ENCODE measurements at regions not wholly inside any gene's neighbourhood (a gene's known extent, or its start where the extent isn't known, plus 50 kb on each side); places are given as distances from the start of the nearest gene placed in this dataset.

DNA sequence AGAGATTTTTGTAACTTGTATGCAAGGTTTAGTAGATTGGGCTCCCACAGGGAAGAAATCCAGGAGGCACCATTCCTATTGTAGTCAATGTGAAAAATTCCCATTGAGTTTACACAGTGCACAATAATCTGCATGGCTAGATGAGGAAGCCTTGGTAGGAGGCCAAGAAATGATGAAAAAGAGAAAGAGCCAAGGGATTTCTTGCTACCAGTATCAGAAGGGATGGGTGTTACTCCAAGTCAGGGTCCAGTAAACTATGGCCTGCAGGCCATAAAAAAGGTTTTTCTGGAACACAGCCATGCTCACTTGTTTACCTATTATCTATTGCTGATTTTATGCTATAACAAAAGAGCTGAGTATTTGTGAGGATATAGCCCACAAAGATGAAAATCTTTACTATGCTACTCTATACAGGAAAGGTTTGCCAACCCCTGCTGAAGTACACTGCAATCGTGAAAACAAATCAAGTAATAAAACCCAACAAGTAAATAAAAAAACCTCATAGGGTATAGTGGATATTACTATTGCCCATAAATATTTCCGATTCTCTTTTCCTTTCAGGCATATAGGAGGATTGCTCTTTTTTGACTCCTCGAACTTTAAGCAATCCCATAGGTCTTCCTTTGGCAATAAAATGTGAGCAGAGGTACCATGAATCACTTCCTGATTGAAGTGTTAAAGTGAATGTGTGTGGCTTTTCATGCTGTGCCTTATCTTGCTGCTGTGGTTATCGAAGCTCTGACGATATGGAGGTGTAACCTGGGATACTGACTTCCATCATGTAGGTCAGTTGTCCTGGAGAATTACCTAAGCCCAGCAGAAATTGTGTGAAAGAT is 256.3 kb upstream of the MAGI2 start:
- intact Hi-C loops (cut with micrococcal nuclease; ENCODE audit: unreplicated experiment) = no loop called here
- BruUV-seq (replicated peaks) = no TSS peak
- H3K4me3 ChIP-seq = no peak overlapping the region
- TF ChIP-seq EZH2 (IDR thresholded peaks at IDR 0.05; ENCODE audit: low read depth) = no peak
- TF ChIP-seq, protein P1, sequence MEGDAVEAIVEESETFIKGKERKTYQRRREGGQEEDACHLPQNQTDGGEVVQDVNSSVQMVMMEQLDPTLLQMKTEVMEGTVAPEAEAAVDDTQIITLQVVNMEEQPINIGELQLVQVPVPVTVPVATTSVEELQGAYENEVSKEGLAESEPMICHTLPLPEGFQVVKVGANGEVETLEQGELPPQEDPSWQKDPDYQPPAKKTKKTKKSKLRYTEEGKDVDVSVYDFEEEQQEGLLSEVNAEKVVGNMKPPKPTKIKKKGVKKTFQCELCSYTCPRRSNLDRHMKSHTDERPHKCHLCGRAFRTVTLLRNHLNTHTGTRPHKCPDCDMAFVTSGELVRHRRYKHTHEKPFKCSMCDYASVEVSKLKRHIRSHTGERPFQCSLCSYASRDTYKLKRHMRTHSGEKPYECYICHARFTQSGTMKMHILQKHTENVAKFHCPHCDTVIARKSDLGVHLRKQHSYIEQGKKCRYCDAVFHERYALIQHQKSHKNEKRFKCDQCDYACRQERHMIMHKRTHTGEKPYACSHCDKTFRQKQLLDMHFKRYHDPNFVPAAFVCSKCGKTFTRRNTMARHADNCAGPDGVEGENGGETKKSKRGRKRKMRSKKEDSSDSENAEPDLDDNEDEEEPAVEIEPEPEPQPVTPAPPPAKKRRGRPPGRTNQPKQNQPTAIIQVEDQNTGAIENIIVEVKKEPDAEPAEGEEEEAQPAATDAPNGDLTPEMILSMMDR (conservative IDR thresholded peaks at IDR 0.05) = no peak
- H3K27me3 ChIP-seq (ENCODE audit: insufficient read depth, low read depth) = no peaks in the 10 kb centered on the region
- no peaks in the 10 kb centered on the region for H3K36me3 ChIP-seq (ENCODE audit: low read depth)
- no peak overlapping the region for H3K27ac ChIP-seq
- no peak overlapping the region for H3K4me2 ChIP-seq
- CTCF ChIA-PET = no interaction called here
- H4K20me1 ChIP-seq (ENCODE audit: insufficient read depth) = no peaks in the 10 kb centered on the region
- no peaks in the 10 kb centered on the region; the same call in 1 of the 2 replicates for H3K9me3 ChIP-seq (ENCODE audit: insufficient read depth, low read depth)
- H3K79me2 ChIP-seq (ENCODE audit: low read depth) = no peaks in the 10 kb centered on the region
- H3F3A ChIP-seq (ENCODE audit: insufficient read depth, low read depth) = no peaks in the 10 kb centered on the region
- no peaks in the 10 kb centered on the region for H3K4me1 ChIP-seq (replicated peaks; ENCODE audit: insufficient read depth)
- H3K9me2 ChIP-seq (ENCODE audit: insufficient read depth) = no peaks in the 10 kb centered on the region
- no peak overlapping the region for H2AFZ ChIP-seq
- peak in 1 of 2 experiments; percentile 35 for DNase-seq
- POLR2A ChIA-PET (ENCODE audit: unreplicated experiment) = no interaction called here

DNA sequence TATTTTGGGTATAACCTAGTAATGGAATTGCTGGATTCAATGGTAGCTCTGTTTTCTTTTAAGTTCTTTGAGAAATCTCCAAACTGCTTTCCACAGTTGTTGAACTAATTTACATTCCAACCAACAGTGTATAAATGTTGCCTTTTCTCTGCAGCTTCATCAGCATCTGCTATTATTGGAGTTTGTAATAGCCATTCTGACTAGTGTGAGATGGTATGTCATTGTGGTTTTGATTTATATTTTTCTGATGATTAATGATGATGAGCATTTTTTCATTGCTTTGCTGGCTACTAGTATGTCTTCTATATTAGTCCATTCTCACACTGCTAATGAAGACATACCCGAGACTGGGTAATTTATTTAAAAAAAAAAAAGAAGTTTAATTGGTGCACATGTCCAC is 248.6 kb upstream of the MAGI2 start:
- Histone ChIP-seq H3F3A (ENCODE audit: insufficient read depth, low read depth) (no peaks in the 10 kb centered on the region), H3K27ac (no peak overlapping the region), H3K4me1 (replicated peaks; ENCODE audit: insufficient read depth) (no peaks in the 10 kb centered on the region), H3K9me2 (ENCODE audit: insufficient read depth) (no peaks in the 10 kb centered on the region), H3K9me3 (ENCODE audit: insufficient read depth, low read depth) (peaks cover 3% of the 10 kb centered on the region; the same call in 1 of the 2 replicates), H3K79me2 (ENCODE audit: low read depth) (no peaks in the 10 kb centered on the region), H3K36me3 (ENCODE audit: low read depth) (no peaks in the 10 kb centered on the region), H3K4me3 (no peak overlapping the region), H4K20me1 (ENCODE audit: insufficient read depth) (no peaks in the 10 kb centered on the region), H3K4me2 (no peak overlapping the region), H3K27me3 (ENCODE audit: insufficient read depth, low read depth) (no peaks in the 10 kb centered on the region), H2AFZ (no peak overlapping the region)
- no peak for DNase-seq
- POLR2A ChIA-PET (ENCODE audit: unreplicated experiment) = no interaction called here
- BruUV-seq (replicated peaks) = no TSS peak
- intact Hi-C loops (cut with micrococcal nuclease; ENCODE audit: unreplicated experiment) = no loop called here
- TF ChIP-seq, protein P1 (conservative IDR thresholded peaks at IDR 0.05) = no peak
- TF ChIP-seq EZH2 (IDR thresholded peaks at IDR 0.05; ENCODE audit: low read depth) = no peak
- CTCF ChIA-PET = no interaction called here

DNA sequence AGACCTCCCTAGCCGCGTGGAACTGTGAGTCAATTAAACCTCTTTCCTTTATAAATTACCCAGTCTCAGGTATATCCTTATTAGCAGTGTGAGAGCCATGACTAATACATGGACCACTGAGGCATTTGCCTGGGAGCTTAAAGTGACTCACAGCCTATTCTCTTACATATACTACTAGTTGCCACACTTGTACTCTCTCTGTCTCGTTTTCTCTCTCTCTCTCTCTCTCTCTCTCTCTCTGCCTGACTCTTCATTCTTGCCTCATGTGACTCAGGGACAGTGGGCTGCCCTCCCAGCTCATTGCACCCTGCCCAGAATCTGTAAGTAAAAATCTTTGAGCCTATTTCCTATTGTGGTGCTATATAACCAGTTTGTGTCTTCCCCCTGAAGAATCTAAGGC is 238.5 kb upstream of the MAGI2 start:
- CTCF ChIA-PET = no interaction called here
- H3K27me3 ChIP-seq (ENCODE audit: insufficient read depth, low read depth) = no peaks in the 10 kb centered on the region
- H3K36me3 ChIP-seq (ENCODE audit: low read depth) = no peaks in the 10 kb centered on the region
- H3K4me2 ChIP-seq = no peak overlapping the region
- H3K9me3 ChIP-seq (ENCODE audit: insufficient read depth, low read depth) = no peaks in the 10 kb centered on the region
- no peak overlapping the region for H2AFZ ChIP-seq
- no peak for DNase-seq
- intact Hi-C loops (cut with micrococcal nuclease; ENCODE audit: unreplicated experiment) = no loop called here
- H4K20me1 ChIP-seq (ENCODE audit: insufficient read depth) = no peaks in the 10 kb centered on the region; the same call in 1 of the 2 replicates
- H3K4me1 ChIP-seq (replicated peaks; ENCODE audit: insufficient read depth) = no peaks in the 10 kb centered on the region
- H3K4me3 ChIP-seq = no peak overlapping the region
- POLR2A ChIA-PET (ENCODE audit: unreplicated experiment) = interaction anchor here (0.6 kb wide), 1 partner anchor 1141 kb away, joined by 8 read pairs; no protein-coding TSS in a partner anchor
- no peaks in the 10 kb centered on the region for H3K79me2 ChIP-seq (ENCODE audit: low read depth)
- no peaks in the 10 kb centered on the region for H3K9me2 ChIP-seq (ENCODE audit: insufficient read depth)
- H3F3A ChIP-seq (ENCODE audit: insufficient read depth, low read depth) = no peaks in the 10 kb centered on the region
- no peak for TF ChIP-seq EZH2 (IDR thresholded peaks at IDR 0.05; ENCODE audit: low read depth)
- TF ChIP-seq, protein P1 (conservative IDR thresholded peaks at IDR 0.05) = no peak
- no peak overlapping the region for H3K27ac ChIP-seq
- no TSS peak for BruUV-seq (replicated peaks)
